ENCODE measurements at regions not wholly inside any gene's neighbourhood (a gene's known extent, or its start where the extent isn't known, plus 50 kb on each side); places are given as distances from the start of the nearest gene placed in this dataset.
"Not testable (repeated sequence)": the region's sequence is repeated elsewhere in the genome, so short reads cannot be mapped to it uniquely, and the experiment has no call there.

GRCh38 chr4:64095398-64095797, 313.9 kb downstream of the TECRL start:
- no peak for TF ChIP-seq CTCF (conservative IDR thresholded peaks at IDR 0.05)

GRCh38 chr4:64079316-64079715, 329.9 kb downstream of the TECRL start:
- H3K27me3 Mint-ChIP-seq (ENCODE audit: low read depth), result no peaks in the 10 kb centered on the region
- peaks cover 5% of the 10 kb centered on the region for H3K9me3 Mint-ChIP-seq
- no peak for DNase-seq (ENCODE audit: low read depth, low spot score)
- no peak overlapping the region for H3K27ac Mint-ChIP-seq (ENCODE audit: unreplicated experiment)
- H3K4me3 Mint-ChIP-seq, result no peak overlapping the region
- no peaks in the 10 kb centered on the region for H3K4me1 Mint-ChIP-seq
- no peak for TF ChIP-seq CTCF (conservative IDR thresholded peaks at IDR 0.05)
- H3K36me3 Mint-ChIP-seq (ENCODE audit: low read depth), result no peaks in the 10 kb centered on the region

More at GRCh38 chr4:64095398-64095797, 313.9 kb downstream of the TECRL start:
- Mint-ChIP-seq H3K9me3 (no peaks in the 10 kb centered on the region), H3K36me3 (ENCODE audit: low read depth) (no peaks in the 10 kb centered on the region), H3K27me3 (ENCODE audit: low read depth) (no peaks in the 10 kb centered on the region), H3K4me1 (no peaks in the 10 kb centered on the region), H3K4me3 (no peak overlapping the region), H3K27ac (ENCODE audit: unreplicated experiment) (no peak overlapping the region)
- no peak for DNase-seq (ENCODE audit: low read depth, low spot score)

- Mint-ChIP-seq H3K27ac (ENCODE audit: unreplicated experiment) (no peak overlapping the region), H3K27me3 (ENCODE audit: low read depth) (no peaks in the 10 kb centered on the region), H3K36me3 (ENCODE audit: low read depth) (no peaks in the 10 kb centered on the region), H3K9me3 (no peaks in the 10 kb centered on the region), H3K4me3 (no peak overlapping the region), H3K4me1 (no peaks in the 10 kb centered on the region)
- TF ChIP-seq CTCF (conservative IDR thresholded peaks at IDR 0.05), result no peak
- DNase-seq (ENCODE audit: low read depth, low spot score), result no peak
These were observed 341.2 kb downstream of the TECRL start for GRCh38 chr4:64068096-64068495.

GRCh38 chr4:64062991-64063390, 346.3 kb downstream of the TECRL start:
- H3K27ac Mint-ChIP-seq (ENCODE audit: unreplicated experiment), result no peak overlapping the region
- DNase-seq (ENCODE audit: low read depth, low spot score), result no peak
- H3K4me3 Mint-ChIP-seq, result no peak overlapping the region
- H3K36me3 Mint-ChIP-seq (ENCODE audit: low read depth), result no peaks in the 10 kb centered on the region
- TF ChIP-seq CTCF (conservative IDR thresholded peaks at IDR 0.05), result no peak
- H3K27me3 Mint-ChIP-seq (ENCODE audit: low read depth), result no peaks in the 10 kb centered on the region
- no peaks in the 10 kb centered on the region for H3K9me3 Mint-ChIP-seq
- no peaks in the 10 kb centered on the region for H3K4me1 Mint-ChIP-seq

GRCh38 chr4:64037033-64037432, 372.2 kb downstream of the TECRL start:
- H3K27me3 Mint-ChIP-seq (ENCODE audit: low read depth); H3K4me1 Mint-ChIP-seq; H3K4me3 Mint-ChIP-seq; H3K27ac Mint-ChIP-seq (ENCODE audit: unreplicated experiment); H3K9me3 Mint-ChIP-seq; DNase-seq (ENCODE audit: low read depth, low spot score); H3K36me3 Mint-ChIP-seq (ENCODE audit: low read depth): not testable (repeated sequence)

- TF ChIP-seq CTCF (conservative IDR thresholded peaks at IDR 0.05), result no peak
- DNase-seq (ENCODE audit: low read depth, low spot score), result no peak
- H3K36me3 Mint-ChIP-seq (ENCODE audit: low read depth), result no peaks in the 10 kb centered on the region
- peaks cover 15% of the 10 kb centered on the region for H3K9me3 Mint-ChIP-seq
- H3K4me3 Mint-ChIP-seq, result no peak overlapping the region
- H3K4me1 Mint-ChIP-seq, result no peaks in the 10 kb centered on the region
- no peak overlapping the region for H3K27ac Mint-ChIP-seq (ENCODE audit: unreplicated experiment)
- H3K27me3 Mint-ChIP-seq (ENCODE audit: low read depth), result no peaks in the 10 kb centered on the region
These were observed 386.7 kb downstream of the TECRL start for GRCh38 chr4:64022560-64022959.

All from neural crest cell (in vitro differentiated cells).